ENCODE measurements at regions not wholly inside any gene's neighbourhood (a gene's known extent, or its start where the extent isn't known, plus 50 kb on each side); places are given as distances from the start of the nearest gene placed in this dataset.
"Not testable (repeated sequence)": the region's sequence is repeated elsewhere in the genome, so short reads cannot be mapped to it uniquely, and the experiment has no call there.

GRCh38 chr4:138392751-138393308 is 150.7 kb upstream of the SLC7A11 start:
- H3K9me3 ChIP-seq = no peaks in the 10 kb centered on the region
- no peaks in the 10 kb centered on the region for H3K27me3 ChIP-seq (replicated peaks; ENCODE audit: insufficient read depth)
- TF ChIP-seq, protein P1, sequence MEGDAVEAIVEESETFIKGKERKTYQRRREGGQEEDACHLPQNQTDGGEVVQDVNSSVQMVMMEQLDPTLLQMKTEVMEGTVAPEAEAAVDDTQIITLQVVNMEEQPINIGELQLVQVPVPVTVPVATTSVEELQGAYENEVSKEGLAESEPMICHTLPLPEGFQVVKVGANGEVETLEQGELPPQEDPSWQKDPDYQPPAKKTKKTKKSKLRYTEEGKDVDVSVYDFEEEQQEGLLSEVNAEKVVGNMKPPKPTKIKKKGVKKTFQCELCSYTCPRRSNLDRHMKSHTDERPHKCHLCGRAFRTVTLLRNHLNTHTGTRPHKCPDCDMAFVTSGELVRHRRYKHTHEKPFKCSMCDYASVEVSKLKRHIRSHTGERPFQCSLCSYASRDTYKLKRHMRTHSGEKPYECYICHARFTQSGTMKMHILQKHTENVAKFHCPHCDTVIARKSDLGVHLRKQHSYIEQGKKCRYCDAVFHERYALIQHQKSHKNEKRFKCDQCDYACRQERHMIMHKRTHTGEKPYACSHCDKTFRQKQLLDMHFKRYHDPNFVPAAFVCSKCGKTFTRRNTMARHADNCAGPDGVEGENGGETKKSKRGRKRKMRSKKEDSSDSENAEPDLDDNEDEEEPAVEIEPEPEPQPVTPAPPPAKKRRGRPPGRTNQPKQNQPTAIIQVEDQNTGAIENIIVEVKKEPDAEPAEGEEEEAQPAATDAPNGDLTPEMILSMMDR (IDR thresholded peaks at IDR 0.05) = no peak
- no peak overlapping the region for H3K27ac ChIP-seq
- DNase-seq (ENCODE audit: low spot score) = no peak
- no peaks in the 10 kb centered on the region for H3K36me3 ChIP-seq
- no peak for ATAC-seq (ENCODE audit: insufficient number of reproducible peaks, low FRiP score, low read depth)
- no peaks in the 10 kb centered on the region for H3K4me1 ChIP-seq (ENCODE audit: control insufficient read depth in 1 of 2, low read depth in 2 of 2)
- H3K4me3 ChIP-seq = no peak overlapping the region

- no peaks in the 10 kb centered on the region for H3K9me3 ChIP-seq
- TF ChIP-seq, protein P1 (IDR thresholded peaks at IDR 0.05) = no peak
- ATAC-seq (ENCODE audit: insufficient number of reproducible peaks, low FRiP score, low read depth) = no peak
These were observed 148.0 kb upstream of the SLC7A11 start for GRCh38 chr4:138389976-138390685.

GRCh38 chr4:138374947-138375346 is 132.8 kb upstream of the SLC7A11 start:
- no peak overlapping the region for H3K27ac ChIP-seq
- H3K36me3 ChIP-seq = no peaks in the 10 kb centered on the region
- H3K27me3 ChIP-seq (replicated peaks; ENCODE audit: insufficient read depth) = no peaks in the 10 kb centered on the region
- no peaks in the 10 kb centered on the region for H3K4me1 ChIP-seq (ENCODE audit: control insufficient read depth in 1 of 2, low read depth in 2 of 2)
- peaks cover 15% of the 10 kb centered on the region for H3K9me3 ChIP-seq
- no peak overlapping the region for H3K4me3 ChIP-seq
- ATAC-seq (ENCODE audit: insufficient number of reproducible peaks, low FRiP score, low read depth) (no peak), DNase-seq (ENCODE audit: low spot score) (no peak)
- TF ChIP-seq, protein P1 (IDR thresholded peaks at IDR 0.05) = no peak

More at GRCh38 chr4:138389976-138390685, 148.0 kb upstream of the SLC7A11 start:
- H3K36me3 ChIP-seq = no peaks in the 10 kb centered on the region
- H3K4me3 ChIP-seq = no peak overlapping the region
- DNase-seq (ENCODE audit: low spot score) = no peak
- no peak overlapping the region for H3K27ac ChIP-seq
- H3K4me1 ChIP-seq (ENCODE audit: control insufficient read depth in 1 of 2, low read depth in 2 of 2) = no peaks in the 10 kb centered on the region
- H3K27me3 ChIP-seq (replicated peaks; ENCODE audit: insufficient read depth) = no peaks in the 10 kb centered on the region

- DNase-seq (ENCODE audit: low spot score) (no peak), ATAC-seq (ENCODE audit: insufficient number of reproducible peaks, low FRiP score, low read depth) (no peak)
- Histone ChIP-seq H3K27ac (no peak overlapping the region), H3K9me3 (no peaks in the 10 kb centered on the region), H3K27me3 (replicated peaks; ENCODE audit: insufficient read depth) (no peaks in the 10 kb centered on the region), H3K4me3 (no peak overlapping the region), H3K4me1 (ENCODE audit: control insufficient read depth in 1 of 2, low read depth in 2 of 2) (no peaks in the 10 kb centered on the region), H3K36me3 (no peaks in the 10 kb centered on the region)
- TF ChIP-seq, protein P1 (IDR thresholded peaks at IDR 0.05) = no peak
These were observed 125.8 kb upstream of the SLC7A11 start for GRCh38 chr4:138367942-138368341.

DNA sequence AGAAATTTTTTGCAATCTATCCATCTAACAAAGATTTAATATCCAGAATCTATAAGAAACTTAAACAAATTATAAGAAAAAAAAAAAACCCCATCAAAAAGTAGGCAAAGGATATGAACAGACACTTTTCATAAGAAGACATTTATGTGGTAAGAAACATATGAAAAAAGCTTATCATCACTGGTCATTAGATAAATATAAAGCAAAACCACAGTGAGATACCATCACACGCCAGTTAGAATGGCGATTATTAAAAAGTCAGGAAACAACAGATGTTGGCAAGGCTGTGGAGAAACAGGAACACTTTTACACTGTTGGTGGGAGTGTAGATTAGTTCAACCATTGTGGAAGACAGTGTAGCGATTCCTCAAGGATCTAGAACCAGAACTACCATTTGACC is 110.3 kb upstream of the SLC7A11 start:
- not testable (repeated sequence) for H3K4me1 ChIP-seq (ENCODE audit: control insufficient read depth in 1 of 2, low read depth in 2 of 2); H3K36me3 ChIP-seq; ATAC-seq (ENCODE audit: insufficient number of reproducible peaks, low FRiP score, low read depth); H3K4me3 ChIP-seq; H3K27me3 ChIP-seq (replicated peaks; ENCODE audit: insufficient read depth); DNase-seq (ENCODE audit: low spot score); H3K27ac ChIP-seq; H3K9me3 ChIP-seq
